ENCODE measurements at regions not wholly inside any gene's neighbourhood (a gene's known extent, or its start where the extent isn't known, plus 50 kb on each side); places are given as distances from the start of the nearest gene placed in this dataset.

GRCh38 chr4:133775881-133776280 is 425.7 kb downstream of the PABPC4L start:
- ATAC-seq (ENCODE audit: low FRiP score in 2 of 2) = no peak

GRCh38 chr4:133775469-133775868 is 426.1 kb downstream of the PABPC4L start:
- no peak for TF ChIP-seq CTCF (IDR thresholded peaks at IDR 0.05)
- TF ChIP-seq POLR2A (IDR thresholded peaks at IDR 0.05) = no peak
- no peak for TF ChIP-seq EP300 (IDR thresholded peaks at IDR 0.05)
- TF ChIP-seq POLR2AphosphoS5 (IDR thresholded peaks at IDR 0.05) = no peak
- no peaks in the 10 kb centered on the region for H3K36me3 ChIP-seq
- DNase-seq (no peak), ATAC-seq (ENCODE audit: low FRiP score in 2 of 2) (no peak)
- WGBS, 2 donors = 43 to 83% methylated on average over 1 of the region's 1 CpG
- no peak overlapping the region for H3K4me3 ChIP-seq
- no peaks in the 10 kb centered on the region for H3K4me1 ChIP-seq
- H3K27ac ChIP-seq = no peak overlapping the region
- H3K9me3 ChIP-seq = no peaks in the 10 kb centered on the region
- no peaks in the 10 kb centered on the region for H3K27me3 ChIP-seq

More at GRCh38 chr4:133775881-133776280, 425.7 kb downstream of the PABPC4L start:
- Histone ChIP-seq H3K4me1 (no peaks in the 10 kb centered on the region), H3K36me3 (no peaks in the 10 kb centered on the region), H3K27me3 (no peaks in the 10 kb centered on the region), H3K27ac (no peak overlapping the region), H3K4me3 (no peak overlapping the region), H3K9me3 (no peaks in the 10 kb centered on the region)
- no peak for DNase-seq
- TF ChIP-seq CTCF (IDR thresholded peaks at IDR 0.05) (no peak), EP300 (IDR thresholded peaks at IDR 0.05) (no peak), POLR2A (IDR thresholded peaks at IDR 0.05) (no peak), POLR2AphosphoS5 (IDR thresholded peaks at IDR 0.05) (no peak)

- TF ChIP-seq EP300 (IDR thresholded peaks at IDR 0.05) = no peak
- no peak for TF ChIP-seq CTCF (IDR thresholded peaks at IDR 0.05)
- TF ChIP-seq POLR2A (IDR thresholded peaks at IDR 0.05) = no peak
- no peak for TF ChIP-seq POLR2AphosphoS5 (IDR thresholded peaks at IDR 0.05)
- WGBS, 2 donors = 78 to 81% methylated on average over 6 to 7 of the region's 7 CpGs
- DNase-seq (no peak), ATAC-seq (ENCODE audit: low FRiP score in 2 of 2) (no peak)
- no peak overlapping the region for H3K27ac ChIP-seq
- H3K27me3 ChIP-seq = no peaks in the 10 kb centered on the region
- no peak overlapping the region for H3K4me3 ChIP-seq
- H3K4me1 ChIP-seq = no peaks in the 10 kb centered on the region
- no peaks in the 10 kb centered on the region for H3K9me3 ChIP-seq
- H3K36me3 ChIP-seq = no peaks in the 10 kb centered on the region
Measured at GRCh38 chr4:133759428-133759827, 442.2 kb downstream of the PABPC4L start.

- 88 to 91% methylated on average over 3 of the region's 3 CpGs for WGBS, 2 donors
- no peak for DNase-seq
- no peak overlapping the region for H3K4me3 ChIP-seq
- no peaks in the 10 kb centered on the region for H3K36me3 ChIP-seq
- H3K9me3 ChIP-seq = no peaks in the 10 kb centered on the region
- ATAC-seq (ENCODE audit: low FRiP score in 2 of 2) = no peak
- H3K27me3 ChIP-seq = no peaks in the 10 kb centered on the region
- no peaks in the 10 kb centered on the region for H3K4me1 ChIP-seq
- TF ChIP-seq POLR2A (IDR thresholded peaks at IDR 0.05) (no peak), EP300 (IDR thresholded peaks at IDR 0.05) (no peak), CTCF (IDR thresholded peaks at IDR 0.05) (no peak), POLR2AphosphoS5 (IDR thresholded peaks at IDR 0.05) (no peak)
- H3K27ac ChIP-seq = no peak overlapping the region
Measured at GRCh38 chr4:133741766-133742165, 459.8 kb downstream of the PABPC4L start.

GRCh38 chr4:133720001-133720400 is 481.6 kb downstream of the PABPC4L start:
- ATAC-seq (ENCODE audit: low FRiP score in 2 of 2) (no peak), DNase-seq (no peak)
- Histone ChIP-seq H3K27ac (no peak overlapping the region), H3K36me3 (no peaks in the 10 kb centered on the region), H3K4me3 (no peak overlapping the region), H3K27me3 (no peaks in the 10 kb centered on the region), H3K9me3 (no peaks in the 10 kb centered on the region), H3K4me1 (no peaks in the 10 kb centered on the region)
- WGBS, 2 donors = 65 to 69% methylated on average over 2 of the region's 2 CpGs
- TF ChIP-seq POLR2A (IDR thresholded peaks at IDR 0.05) = no peak
- no peak for TF ChIP-seq EP300 (IDR thresholded peaks at IDR 0.05)
- no peak for TF ChIP-seq POLR2AphosphoS5 (IDR thresholded peaks at IDR 0.05)
- TF ChIP-seq CTCF (IDR thresholded peaks at IDR 0.05) = no peak

Measured in upper lobe of left lung (tissue), 6 donors.